Nephron progenitor cell (in vitro differentiated cells): ENCODE measurements at regions not wholly inside any gene's neighbourhood (a gene's known extent, or its start where the extent isn't known, plus 50 kb on each side); places are given as distances from the start of the nearest gene placed in this dataset.

Experiments used
- DNase-seq: peaks from one replicate; pipeline ENCODE4 v3.0.0; 2021
- H3K27ac Mint-ChIP-seq: 2 replicates; pipeline ENCODE4 v1.8.0; 2021; ENCODE audit warnings: mild to moderate bottlenecking, moderate library complexity, mixed read lengths
- H3K27me3 Mint-ChIP-seq: 2 replicates; pipeline ENCODE4 v1.8.0; 2021; ENCODE audit warnings: mild to moderate bottlenecking, low read depth, mixed read lengths; ENCODE audit not compliant: poor library complexity
- H3K36me3 Mint-ChIP-seq: 2 replicates; pipeline ENCODE4 v1.8.0; 2021; ENCODE audit warnings: low read depth, mixed read lengths
- H3K4me1 Mint-ChIP-seq: 2 replicates; pipeline ENCODE4 v1.8.0; 2021; ENCODE audit warnings: mixed read lengths
- H3K4me3 Mint-ChIP-seq: 2 replicates; pipeline ENCODE4 v1.8.0; 2021; ENCODE audit warnings: mild to moderate bottlenecking, moderate library complexity, mixed read lengths
- H3K9me3 Mint-ChIP-seq: 2 replicates; pipeline ENCODE4 v1.8.0; 2021; ENCODE audit warnings: mild to moderate bottlenecking, moderate library complexity, mixed read lengths
- TF ChIP-seq, protein P1 (sequence below): fragments of 200-600 bp; sonication (generic); IDR thresholded peaks from 2 replicates; pipeline ENCODE4 v1.5.0; 2021; ENCODE audit warnings: antibody characterized with exemption

DNA sequence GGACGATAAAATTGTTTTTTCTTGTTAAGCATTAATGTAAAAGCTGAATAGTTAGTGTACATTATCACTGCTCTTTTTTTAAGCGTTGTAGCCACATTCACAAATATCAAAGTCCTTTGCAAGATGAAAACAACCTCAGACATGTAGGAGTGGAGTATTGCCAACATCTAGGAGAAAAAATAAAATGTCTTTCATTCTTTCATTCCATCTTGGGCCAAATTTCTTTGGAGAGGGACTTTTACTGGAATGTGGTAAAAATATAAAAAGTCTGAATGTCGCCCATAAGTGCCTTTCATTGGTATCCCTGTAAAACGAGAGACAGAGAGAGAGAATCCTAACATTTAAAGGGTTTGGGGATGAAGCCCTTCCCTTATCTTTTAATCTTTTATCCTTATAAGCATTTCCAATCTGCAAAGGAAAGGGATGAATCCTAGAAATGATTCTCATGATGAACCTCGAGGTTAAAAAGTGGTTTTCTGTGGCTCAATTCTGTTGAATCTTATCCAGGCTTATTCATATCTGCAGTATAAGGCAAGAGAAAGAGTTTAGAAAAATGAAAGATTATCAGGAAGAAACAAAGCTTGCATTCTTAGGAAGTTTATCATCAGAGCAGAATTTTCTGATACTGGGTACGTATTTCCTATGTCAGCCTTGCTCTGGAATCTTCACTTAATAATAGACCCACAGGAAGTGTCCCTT, 1031.7 kb downstream of the MCTP2 start:
- Mint-ChIP-seq H3K4me3 (no peak overlapping the region), H3K27ac (no peak overlapping the region), H3K9me3 (peaks cover 14% of the 10 kb centered on the region), H3K36me3 (no peaks in the 10 kb centered on the region), H3K4me1 (peaks cover 95% of the 10 kb centered on the region), H3K27me3 (no peaks in the 10 kb centered on the region)
- no peak for DNase-seq
- TF ChIP-seq, protein P1, sequence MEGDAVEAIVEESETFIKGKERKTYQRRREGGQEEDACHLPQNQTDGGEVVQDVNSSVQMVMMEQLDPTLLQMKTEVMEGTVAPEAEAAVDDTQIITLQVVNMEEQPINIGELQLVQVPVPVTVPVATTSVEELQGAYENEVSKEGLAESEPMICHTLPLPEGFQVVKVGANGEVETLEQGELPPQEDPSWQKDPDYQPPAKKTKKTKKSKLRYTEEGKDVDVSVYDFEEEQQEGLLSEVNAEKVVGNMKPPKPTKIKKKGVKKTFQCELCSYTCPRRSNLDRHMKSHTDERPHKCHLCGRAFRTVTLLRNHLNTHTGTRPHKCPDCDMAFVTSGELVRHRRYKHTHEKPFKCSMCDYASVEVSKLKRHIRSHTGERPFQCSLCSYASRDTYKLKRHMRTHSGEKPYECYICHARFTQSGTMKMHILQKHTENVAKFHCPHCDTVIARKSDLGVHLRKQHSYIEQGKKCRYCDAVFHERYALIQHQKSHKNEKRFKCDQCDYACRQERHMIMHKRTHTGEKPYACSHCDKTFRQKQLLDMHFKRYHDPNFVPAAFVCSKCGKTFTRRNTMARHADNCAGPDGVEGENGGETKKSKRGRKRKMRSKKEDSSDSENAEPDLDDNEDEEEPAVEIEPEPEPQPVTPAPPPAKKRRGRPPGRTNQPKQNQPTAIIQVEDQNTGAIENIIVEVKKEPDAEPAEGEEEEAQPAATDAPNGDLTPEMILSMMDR: no peak

DNA sequence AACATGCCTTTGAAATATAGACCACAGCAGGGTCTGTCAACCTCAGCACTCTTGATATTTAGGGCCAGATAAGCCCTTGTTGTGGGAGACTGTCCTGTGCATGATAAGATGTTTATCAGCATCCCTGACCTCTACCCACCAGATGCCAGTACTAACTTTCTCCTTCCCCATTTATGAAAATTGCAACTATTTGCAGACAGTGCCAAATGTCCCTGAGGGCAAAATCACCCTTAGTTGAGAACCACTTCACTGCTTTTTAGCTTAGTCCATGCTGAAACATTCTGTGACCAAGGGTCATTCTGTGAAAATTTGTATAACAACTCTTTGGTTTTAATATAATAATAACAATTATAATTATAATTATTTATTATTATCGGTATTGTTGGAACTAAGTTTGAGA, 1032.4 kb downstream of the MCTP2 start:
- H3K27me3 Mint-ChIP-seq: no peaks in the 10 kb centered on the region
- H3K27ac Mint-ChIP-seq: no peak overlapping the region
- no peak overlapping the region for H3K4me3 Mint-ChIP-seq
- peaks cover 92% of the 10 kb centered on the region for H3K4me1 Mint-ChIP-seq
- DNase-seq: no peak
- peaks cover 15% of the 10 kb centered on the region for H3K9me3 Mint-ChIP-seq
- TF ChIP-seq, protein P1: no peak
- H3K36me3 Mint-ChIP-seq: no peaks in the 10 kb centered on the region

DNA sequence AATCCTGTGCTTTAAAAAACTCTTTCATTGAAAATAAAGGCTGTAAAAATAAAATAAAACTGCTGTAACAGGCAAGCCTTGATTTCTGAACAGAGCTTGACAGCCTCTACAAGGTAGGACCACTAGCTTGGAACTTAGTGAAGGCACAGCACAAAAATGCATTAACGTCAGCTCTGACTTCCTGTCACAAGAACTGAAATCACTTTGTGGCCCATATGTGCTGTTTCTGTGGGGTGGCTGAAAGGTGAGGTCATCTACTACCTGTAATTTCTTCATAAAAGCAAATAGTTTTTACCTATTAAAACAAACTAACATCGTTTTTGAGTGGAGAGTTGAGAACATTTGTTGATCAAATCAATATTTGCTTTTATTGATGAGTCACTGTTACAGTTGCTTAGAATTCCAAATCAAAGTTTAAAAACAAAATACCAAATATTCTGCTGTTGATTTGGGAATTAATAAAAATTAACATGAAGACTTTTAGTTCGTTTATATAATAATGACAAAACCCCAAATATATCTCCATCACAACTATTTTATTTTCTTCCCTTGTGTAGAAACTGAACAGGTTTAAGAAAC, 1034.1 kb downstream of the MCTP2 start:
- Mint-ChIP-seq H3K9me3 (peaks cover 15% of the 10 kb centered on the region), H3K36me3 (no peaks in the 10 kb centered on the region), H3K27ac (no peak overlapping the region), H3K4me1 (peaks cover 92% of the 10 kb centered on the region), H3K27me3 (no peaks in the 10 kb centered on the region), H3K4me3 (no peak overlapping the region)
- DNase-seq: no peak
- TF ChIP-seq, protein P1: no peak

DNA sequence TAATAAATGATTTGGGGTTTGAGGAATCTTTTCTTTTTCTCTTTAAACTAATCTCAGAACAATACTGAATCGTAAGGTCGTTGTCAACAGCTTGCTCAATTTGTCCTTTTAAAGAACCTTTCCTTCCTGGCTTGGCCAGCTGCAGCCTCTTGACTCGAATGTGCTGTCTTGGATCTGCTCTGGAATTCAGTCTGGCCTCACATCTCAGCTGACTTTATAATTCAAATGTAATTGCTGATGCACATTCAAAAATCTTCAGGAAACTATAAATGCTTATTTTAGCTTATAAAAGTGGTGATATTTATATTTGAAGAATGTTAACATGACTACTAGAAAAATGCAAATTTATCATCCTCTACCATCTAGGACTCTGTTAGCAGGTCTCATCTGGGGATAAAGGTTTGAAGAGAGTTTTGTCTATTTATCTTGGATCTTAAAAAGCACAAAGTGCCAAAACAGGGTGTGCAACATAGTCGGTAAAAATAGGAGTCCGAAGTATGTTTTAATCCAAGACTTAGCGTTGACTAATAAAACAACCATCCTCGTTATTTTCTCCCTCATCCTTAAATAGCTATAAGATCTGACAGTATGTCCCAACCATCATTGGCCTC, 1035.2 kb downstream of the MCTP2 start:
- Mint-ChIP-seq H3K27me3 (no peaks in the 10 kb centered on the region), H3K36me3 (no peaks in the 10 kb centered on the region), H3K4me3 (no peak overlapping the region), H3K27ac (no peak overlapping the region), H3K9me3 (peaks cover 15% of the 10 kb centered on the region), H3K4me1 (peaks cover 85% of the 10 kb centered on the region)
- TF ChIP-seq, protein P1: no peak
- DNase-seq: no peak

DNA sequence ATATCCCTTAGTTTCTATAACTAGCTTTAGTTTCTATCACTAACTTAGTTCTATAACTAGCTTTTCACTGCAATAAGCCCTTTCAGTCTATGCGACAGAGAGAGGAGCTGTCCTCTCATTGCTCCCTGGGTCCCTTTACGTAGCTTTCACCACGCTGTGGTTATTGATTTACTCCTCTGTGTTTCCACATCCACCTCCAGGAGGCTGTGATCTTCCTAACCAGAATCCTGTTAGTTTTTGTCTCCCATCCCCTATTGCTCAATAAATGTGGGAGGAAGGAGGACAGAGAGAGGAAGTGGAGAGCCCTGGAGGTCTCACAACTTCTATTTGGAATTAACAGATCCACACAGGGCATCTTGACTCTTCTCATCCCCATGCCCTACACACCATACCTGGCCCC, 1036.1 kb downstream of the MCTP2 start:
- Mint-ChIP-seq H3K36me3 (peaks cover 5% of the 10 kb centered on the region), H3K27me3 (no peaks in the 10 kb centered on the region), H3K27ac (peak overlapping the region; percentile 60), H3K4me1 (peaks cover 76% of the 10 kb centered on the region), H3K4me3 (no peak overlapping the region), H3K9me3 (peaks cover 15% of the 10 kb centered on the region)
- no peak for DNase-seq
- TF ChIP-seq, protein P1: no peak
